ENCODE measurements at regions not wholly inside any gene's neighbourhood (a gene's known extent, or its start where the extent isn't known, plus 50 kb on each side); places are given as distances from the start of the nearest gene placed in this dataset.

DNA sequence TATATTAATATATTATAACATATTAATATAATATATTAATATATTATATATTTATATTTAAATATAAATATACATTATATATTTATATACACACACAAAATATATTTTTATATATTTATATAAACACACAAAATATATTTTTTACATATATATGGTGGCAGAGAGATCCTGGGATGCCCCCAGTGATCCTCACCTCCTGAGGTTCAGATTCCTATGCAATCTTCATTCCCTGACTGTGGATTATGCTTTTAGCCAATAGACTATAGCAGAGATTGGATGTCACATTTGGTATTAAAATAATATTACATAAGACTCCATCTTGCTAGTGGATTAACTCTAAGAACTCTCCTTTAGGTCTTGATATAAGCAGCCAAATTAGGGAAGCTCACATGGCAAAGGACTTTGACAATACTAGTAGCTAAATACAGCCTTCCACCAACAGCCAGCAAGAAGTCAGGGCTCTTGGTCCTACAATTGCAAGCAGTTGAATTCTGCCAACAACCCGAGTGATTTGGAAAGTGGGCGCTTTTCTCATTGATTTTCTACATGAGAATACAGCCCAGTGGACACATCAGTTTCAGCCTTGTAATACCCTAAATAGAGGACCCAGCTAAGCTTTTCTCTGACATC lies 681.0 kb downstream of the C6orf118 start:
- TF ChIP-seq, protein P1, sequence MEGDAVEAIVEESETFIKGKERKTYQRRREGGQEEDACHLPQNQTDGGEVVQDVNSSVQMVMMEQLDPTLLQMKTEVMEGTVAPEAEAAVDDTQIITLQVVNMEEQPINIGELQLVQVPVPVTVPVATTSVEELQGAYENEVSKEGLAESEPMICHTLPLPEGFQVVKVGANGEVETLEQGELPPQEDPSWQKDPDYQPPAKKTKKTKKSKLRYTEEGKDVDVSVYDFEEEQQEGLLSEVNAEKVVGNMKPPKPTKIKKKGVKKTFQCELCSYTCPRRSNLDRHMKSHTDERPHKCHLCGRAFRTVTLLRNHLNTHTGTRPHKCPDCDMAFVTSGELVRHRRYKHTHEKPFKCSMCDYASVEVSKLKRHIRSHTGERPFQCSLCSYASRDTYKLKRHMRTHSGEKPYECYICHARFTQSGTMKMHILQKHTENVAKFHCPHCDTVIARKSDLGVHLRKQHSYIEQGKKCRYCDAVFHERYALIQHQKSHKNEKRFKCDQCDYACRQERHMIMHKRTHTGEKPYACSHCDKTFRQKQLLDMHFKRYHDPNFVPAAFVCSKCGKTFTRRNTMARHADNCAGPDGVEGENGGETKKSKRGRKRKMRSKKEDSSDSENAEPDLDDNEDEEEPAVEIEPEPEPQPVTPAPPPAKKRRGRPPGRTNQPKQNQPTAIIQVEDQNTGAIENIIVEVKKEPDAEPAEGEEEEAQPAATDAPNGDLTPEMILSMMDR (IDR thresholded peaks at IDR 0.05), result no peak
- no peak for TF ChIP-seq POLR2A (IDR thresholded peaks at IDR 0.05)

Measured in tibial nerve (tissue), 3 donors.